ENCODE measurements at regions not wholly inside any gene's neighbourhood (a gene's known extent, or its start where the extent isn't known, plus 50 kb on each side); places are given as distances from the start of the nearest gene placed in this dataset.
"Not testable (repeated sequence)": the region's sequence is repeated elsewhere in the genome, so short reads cannot be mapped to it uniquely, and the experiment has no call there.

- no peaks in the 10 kb centered on the region for H3K36me3 ChIP-seq (ENCODE audit: insufficient read depth)
Measured at GRCh38 chr6:85006362-85006761, 242.0 kb upstream of the TBX18 start.

GRCh38 chr6:85005494-85005893, 241.1 kb upstream of the TBX18 start:
- H3K36me3 ChIP-seq (ENCODE audit: insufficient read depth), result no peaks in the 10 kb centered on the region
- DNase-seq (ENCODE audit: extremely low spot score), result no peak

More at GRCh38 chr6:85006362-85006761, 242.0 kb upstream of the TBX18 start:
- H3K4me1 ChIP-seq (ENCODE audit: insufficient read depth), result no peaks in the 10 kb centered on the region
- no peak overlapping the region for H3K4me3 ChIP-seq (ENCODE audit: low read depth, low read length)
- no peak overlapping the region for H3K27ac ChIP-seq (ENCODE audit: low read depth)
- DNase-seq (ENCODE audit: extremely low spot score), result no peak

GRCh38 chr6:85004361-85004995, 240.1 kb upstream of the TBX18 start:
- DNase-seq (ENCODE audit: extremely low spot score), result peak; percentile 49
- no peak overlapping the region for H3K27ac ChIP-seq (ENCODE audit: low read depth)

More at GRCh38 chr6:85005494-85005893, 241.1 kb upstream of the TBX18 start:
- WGBS, result 81% methylated on average over 3 of the region's 3 CpGs
- H3K4me1 ChIP-seq (ENCODE audit: insufficient read depth), result no peaks in the 10 kb centered on the region
- no peak overlapping the region for H3K27ac ChIP-seq (ENCODE audit: low read depth)
- H3K4me3 ChIP-seq (ENCODE audit: low read depth, low read length), result no peak overlapping the region

GRCh38 chr6:85002847-85003246, 238.4 kb upstream of the TBX18 start:
- WGBS, result 86% methylated on average over 3 of the region's 3 CpGs
- no peak overlapping the region for H3K27ac ChIP-seq (ENCODE audit: low read depth)
- no peak for DNase-seq (ENCODE audit: extremely low spot score)
- no peak overlapping the region for H3K4me3 ChIP-seq (ENCODE audit: low read depth, low read length)
- no peaks in the 10 kb centered on the region for H3K36me3 ChIP-seq (ENCODE audit: insufficient read depth)
- H3K4me1 ChIP-seq (ENCODE audit: insufficient read depth), result no peaks in the 10 kb centered on the region

More at GRCh38 chr6:85004361-85004995, 240.1 kb upstream of the TBX18 start:
- Histone ChIP-seq H3K4me1 (ENCODE audit: insufficient read depth) (no peaks in the 10 kb centered on the region), H3K36me3 (ENCODE audit: insufficient read depth) (no peaks in the 10 kb centered on the region), H3K4me3 (ENCODE audit: low read depth, low read length) (no peak overlapping the region)
- WGBS, result 65% methylated on average over 2 of the region's 2 CpGs

GRCh38 chr6:85000001-85000400, 235.6 kb upstream of the TBX18 start:
- WGBS, result 68% methylated on average over 2 of the region's 2 CpGs
- H3K4me3 ChIP-seq (ENCODE audit: low read depth, low read length), result no peak overlapping the region
- H3K4me1 ChIP-seq (ENCODE audit: insufficient read depth), result no peaks in the 10 kb centered on the region
- DNase-seq (ENCODE audit: extremely low spot score), result no peak
- H3K27ac ChIP-seq (ENCODE audit: low read depth), result no peak overlapping the region
- H3K36me3 ChIP-seq (ENCODE audit: insufficient read depth), result no peaks in the 10 kb centered on the region

- H3K27ac ChIP-seq (ENCODE audit: low read depth), result no peak overlapping the region
- no peaks in the 10 kb centered on the region for H3K4me1 ChIP-seq (ENCODE audit: insufficient read depth)
- DNase-seq (ENCODE audit: extremely low spot score), result no peak
- WGBS, result 18% methylated on average over 1 of the region's 1 CpG
- H3K36me3 ChIP-seq (ENCODE audit: insufficient read depth), result no peaks in the 10 kb centered on the region
- H3K4me3 ChIP-seq (ENCODE audit: low read depth, low read length), result no peak overlapping the region
Measured at GRCh38 chr6:84998223-84998622, 233.8 kb upstream of the TBX18 start.

GRCh38 chr6:84988766-84989165, 224.4 kb upstream of the TBX18 start:
- DNase-seq (ENCODE audit: extremely low spot score); H3K36me3 ChIP-seq (ENCODE audit: insufficient read depth); H3K4me3 ChIP-seq (ENCODE audit: low read depth, low read length); H3K27ac ChIP-seq (ENCODE audit: low read depth); H3K4me1 ChIP-seq (ENCODE audit: insufficient read depth): not testable (repeated sequence)
- 73% methylated on average over 1 of the region's 1 CpG for WGBS

- 87% methylated on average over 3 of the region's 3 CpGs for WGBS
Measured at GRCh38 chr6:84985490-84985889, 221.1 kb upstream of the TBX18 start.

GRCh38 chr6:84979541-84979940, 215.1 kb upstream of the TBX18 start:
- Histone ChIP-seq H3K4me1 (ENCODE audit: insufficient read depth) (no peaks in the 10 kb centered on the region), H3K27ac (ENCODE audit: low read depth) (no peak overlapping the region), H3K36me3 (ENCODE audit: insufficient read depth) (no peaks in the 10 kb centered on the region), H3K4me3 (ENCODE audit: low read depth, low read length) (no peak overlapping the region)
- 47% methylated on average over 1 of the region's 1 CpG for WGBS
- peak; percentile 32 for DNase-seq (ENCODE audit: extremely low spot score)

More at GRCh38 chr6:84985490-84985889, 221.1 kb upstream of the TBX18 start:
- not testable (repeated sequence) for H3K4me3 ChIP-seq (ENCODE audit: low read depth, low read length); H3K4me1 ChIP-seq (ENCODE audit: insufficient read depth); DNase-seq (ENCODE audit: extremely low spot score); H3K27ac ChIP-seq (ENCODE audit: low read depth); H3K36me3 ChIP-seq (ENCODE audit: insufficient read depth)

GRCh38 chr6:84977363-84977705, 212.9 kb upstream of the TBX18 start:
- DNase-seq (ENCODE audit: extremely low spot score), result no peak
- 69% methylated on average over 1 of the region's 1 CpG for WGBS
- H3K4me1 ChIP-seq (ENCODE audit: insufficient read depth), result no peaks in the 10 kb centered on the region
- no peaks in the 10 kb centered on the region for H3K36me3 ChIP-seq (ENCODE audit: insufficient read depth)
- no peak overlapping the region for H3K27ac ChIP-seq (ENCODE audit: low read depth)
- H3K4me3 ChIP-seq (ENCODE audit: low read depth, low read length), result no peak overlapping the region

GRCh38 chr6:84976526-84977362, 212.3 kb upstream of the TBX18 start:
- H3K4me1 ChIP-seq (ENCODE audit: insufficient read depth), result no peaks in the 10 kb centered on the region
- H3K4me3 ChIP-seq (ENCODE audit: low read depth, low read length), result no peak overlapping the region
- H3K36me3 ChIP-seq (ENCODE audit: insufficient read depth), result no peaks in the 10 kb centered on the region
- no peak overlapping the region for H3K27ac ChIP-seq (ENCODE audit: low read depth)
- 54% methylated on average over 4 of the region's 4 CpGs for WGBS
- no peak for DNase-seq (ENCODE audit: extremely low spot score)

- DNase-seq (ENCODE audit: extremely low spot score), result no peak
- H3K4me1 ChIP-seq (ENCODE audit: insufficient read depth), result no peaks in the 10 kb centered on the region
- H3K27ac ChIP-seq (ENCODE audit: low read depth), result no peak overlapping the region
- no peak overlapping the region for H3K4me3 ChIP-seq (ENCODE audit: low read depth, low read length)
- no peaks in the 10 kb centered on the region for H3K36me3 ChIP-seq (ENCODE audit: insufficient read depth)
- 82% methylated on average over 1 of the region's 1 CpG for WGBS
Measured at GRCh38 chr6:84975316-84975715, 210.9 kb upstream of the TBX18 start.

GRCh38 chr6:84973606-84974005, 209.2 kb upstream of the TBX18 start:
- WGBS, result 91% methylated on average over 2 of the region's 2 CpGs
- DNase-seq (ENCODE audit: extremely low spot score), result no peak

GRCh38 chr6:84967965-84968364, 203.6 kb upstream of the TBX18 start:
- H3K4me3 ChIP-seq (ENCODE audit: low read depth, low read length), result no peak overlapping the region
- no peaks in the 10 kb centered on the region for H3K36me3 ChIP-seq (ENCODE audit: insufficient read depth)
- DNase-seq (ENCODE audit: extremely low spot score), result no peak
- 91% methylated on average over 11 of the region's 11 CpGs for WGBS
- no peaks in the 10 kb centered on the region for H3K4me1 ChIP-seq (ENCODE audit: insufficient read depth)
- no peak overlapping the region for H3K27ac ChIP-seq (ENCODE audit: low read depth)

More at GRCh38 chr6:84973606-84974005, 209.2 kb upstream of the TBX18 start:
- H3K4me3 ChIP-seq (ENCODE audit: low read depth, low read length), result no peak overlapping the region
- H3K36me3 ChIP-seq (ENCODE audit: insufficient read depth), result no peaks in the 10 kb centered on the region
- H3K4me1 ChIP-seq (ENCODE audit: insufficient read depth), result no peaks in the 10 kb centered on the region
- H3K27ac ChIP-seq (ENCODE audit: low read depth), result no peak overlapping the region

Data from urinary bladder (tissue), 3 donors.